ENCODE measurements at regions not wholly inside any gene's neighbourhood (a gene's known extent, or its start where the extent isn't known, plus 50 kb on each side); places are given as distances from the start of the nearest gene placed in this dataset.

DNA sequence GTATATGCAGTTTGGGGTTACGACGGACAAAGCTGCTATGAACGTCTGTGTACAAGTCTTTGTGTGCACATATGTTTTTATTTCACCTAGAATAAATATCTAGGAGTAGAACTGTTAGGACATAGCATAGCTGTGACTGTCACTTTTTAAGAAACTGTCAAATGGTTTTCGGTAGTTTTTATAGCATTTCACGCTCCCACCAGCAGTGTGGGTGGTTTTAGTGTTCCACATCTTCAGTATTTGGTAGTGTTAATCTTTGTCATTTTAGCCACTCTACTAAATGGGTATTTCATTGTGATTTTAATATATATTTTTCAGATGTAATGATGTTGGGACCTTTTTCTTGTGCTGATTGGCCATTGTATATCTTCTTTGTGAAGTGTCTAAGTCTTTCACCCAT is 109.1 kb upstream of the BCAT1 start:
- Histone ChIP-seq H3K9ac (ENCODE audit: insufficient read depth, low read length) (no peak overlapping the region), H3K36me3 (ENCODE audit: control insufficient read depth, insufficient read depth, low read length) (no peaks in the 10 kb centered on the region), H3K27ac (ENCODE audit: insufficient read depth, low read length) (no peak overlapping the region), H3K4me1 (ENCODE audit: control insufficient read depth, extremely low read depth, insufficient read depth, low read length) (no peaks in the 10 kb centered on the region), H3K4me2 (ENCODE audit: extremely low read depth, insufficient read depth, low read length) (no peak overlapping the region), H3K79me2 (ENCODE audit: control insufficient read depth, insufficient read depth, low read length) (no peaks in the 10 kb centered on the region), H4K20me1 (ENCODE audit: control insufficient read depth, extremely low read depth, insufficient read depth, low read length) (no peaks in the 10 kb centered on the region), H3K9me3 (ENCODE audit: control insufficient read depth, insufficient read depth, low read depth, low read length) (no peaks in the 10 kb centered on the region), H3K4me3 (replicated peaks in 1 of 4; ENCODE audit: control extremely low read depth in 1 of 4, insufficient read depth in 1 of 4, low read depth in 3 of 4, low read length in 4 of 4) (no peak overlapping the region), H2AFZ (ENCODE audit: low read length) (no peak overlapping the region), H3K27me3 (ENCODE audit: control insufficient read depth, insufficient read depth, low read length) (peaks cover 2% of the 10 kb centered on the region)
- TF ChIP-seq CTCF (conservative IDR thresholded peaks at IDR 0.05 in 1 of 2, IDR thresholded peaks at IDR 0.05 in 1 of 2; ENCODE audit: low read depth in 1 of 2, low read length in 2 of 2) (no peak), EZH2 (IDR thresholded peaks at IDR 0.05; ENCODE audit: low read length, missing control alignments) (no peak)
- no peak for DNase-seq (ENCODE audit: low read depth in 2 of 2)

DNA sequence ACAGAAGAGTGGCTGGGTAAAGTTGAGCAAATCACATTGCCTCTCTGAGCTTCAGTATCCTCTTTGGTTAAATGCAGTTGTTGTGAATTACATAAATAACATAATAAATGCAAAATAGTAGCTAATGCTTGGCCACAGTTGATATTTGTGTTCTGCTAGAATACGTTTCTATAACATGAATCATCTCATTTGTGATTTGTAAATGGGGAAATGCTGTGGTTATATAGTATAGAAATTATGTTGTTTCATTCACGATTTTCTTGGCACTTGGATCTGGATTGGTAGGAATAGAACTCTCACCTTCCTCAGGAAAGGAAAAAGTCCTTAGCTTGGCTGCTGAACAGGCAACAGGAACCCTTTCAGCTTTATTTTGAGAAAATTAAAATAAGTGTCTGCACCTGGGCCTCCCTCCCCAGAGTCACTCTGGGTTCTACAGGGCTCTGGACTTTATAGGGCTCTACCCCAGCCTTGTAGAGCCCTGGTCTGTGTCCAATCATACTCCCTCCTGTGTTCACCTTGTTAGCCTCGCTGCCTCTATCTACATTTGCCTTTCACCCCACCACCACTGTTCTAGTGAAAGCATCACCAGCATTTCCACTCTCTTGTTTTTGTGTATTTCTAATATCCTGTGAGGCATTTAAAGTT is 107.7 kb upstream of the BCAT1 start:
- Histone ChIP-seq H3K9me3 (ENCODE audit: control insufficient read depth, insufficient read depth, low read depth, low read length) (no peaks in the 10 kb centered on the region), H3K36me3 (ENCODE audit: control insufficient read depth, insufficient read depth, low read length) (no peaks in the 10 kb centered on the region)
- DNase-seq (ENCODE audit: low read depth in 2 of 2): no peak

DNA sequence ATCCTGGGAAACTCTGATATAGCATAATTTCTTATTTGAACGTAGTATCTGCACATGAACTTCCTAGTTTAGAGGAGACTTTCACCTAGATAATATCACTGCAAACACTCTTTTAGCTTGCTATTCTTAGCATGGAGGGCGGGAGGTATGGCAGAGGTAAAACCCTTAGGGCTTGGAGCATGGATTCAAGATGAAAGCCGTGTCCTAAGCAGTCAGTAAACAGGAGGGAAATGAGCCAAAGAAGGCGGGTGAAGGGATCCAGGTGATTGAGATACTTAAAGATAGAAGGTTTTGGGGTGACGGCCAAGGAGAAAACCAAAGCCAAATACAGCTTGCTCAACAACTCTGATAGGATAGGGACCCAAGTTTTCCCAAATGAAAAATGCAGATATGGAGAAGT is 107.1 kb upstream of the BCAT1 start:
- H3K27me3 ChIP-seq (ENCODE audit: control insufficient read depth, insufficient read depth, low read length): peaks cover 3% of the 10 kb centered on the region
- H3K27ac ChIP-seq (ENCODE audit: insufficient read depth, low read length): no peak overlapping the region
- H3K36me3 ChIP-seq (ENCODE audit: control insufficient read depth, insufficient read depth, low read length): no peaks in the 10 kb centered on the region
- H3K79me2 ChIP-seq (ENCODE audit: control insufficient read depth, insufficient read depth, low read length): no peaks in the 10 kb centered on the region
- no peaks in the 10 kb centered on the region for H4K20me1 ChIP-seq (ENCODE audit: control insufficient read depth, extremely low read depth, insufficient read depth, low read length)
- H3K9ac ChIP-seq (ENCODE audit: insufficient read depth, low read length): no peak overlapping the region
- H3K9me3 ChIP-seq (ENCODE audit: control insufficient read depth, insufficient read depth, low read depth, low read length): no peaks in the 10 kb centered on the region
- no peak for DNase-seq (ENCODE audit: low read depth in 2 of 2)
- no peak overlapping the region for H3K4me3 ChIP-seq (replicated peaks in 1 of 4; ENCODE audit: control extremely low read depth in 1 of 4, insufficient read depth in 1 of 4, low read depth in 3 of 4, low read length in 4 of 4)
- no peak overlapping the region for H2AFZ ChIP-seq (ENCODE audit: low read length)
- TF ChIP-seq EZH2 (IDR thresholded peaks at IDR 0.05; ENCODE audit: low read length, missing control alignments): no peak
- TF ChIP-seq CTCF (conservative IDR thresholded peaks at IDR 0.05 in 1 of 2, IDR thresholded peaks at IDR 0.05 in 1 of 2; ENCODE audit: low read depth in 1 of 2, low read length in 2 of 2): no peak
- peaks cover 2% of the 10 kb centered on the region for H3K4me1 ChIP-seq (ENCODE audit: control insufficient read depth, extremely low read depth, insufficient read depth, low read length)
- H3K4me2 ChIP-seq (ENCODE audit: extremely low read depth, insufficient read depth, low read length): no peak overlapping the region

More for the DNA sequence above, 107.7 kb upstream of the BCAT1 start:
- Histone ChIP-seq H3K27me3 (ENCODE audit: control insufficient read depth, insufficient read depth, low read length) (peaks cover 3% of the 10 kb centered on the region), H3K4me2 (ENCODE audit: extremely low read depth, insufficient read depth, low read length) (no peak overlapping the region), H3K27ac (ENCODE audit: insufficient read depth, low read length) (no peak overlapping the region), H3K4me3 (replicated peaks in 1 of 4; ENCODE audit: control extremely low read depth in 1 of 4, insufficient read depth in 1 of 4, low read depth in 3 of 4, low read length in 4 of 4) (no peak overlapping the region), H4K20me1 (ENCODE audit: control insufficient read depth, extremely low read depth, insufficient read depth, low read length) (no peaks in the 10 kb centered on the region), H3K4me1 (ENCODE audit: control insufficient read depth, extremely low read depth, insufficient read depth, low read length) (peaks cover 2% of the 10 kb centered on the region), H2AFZ (ENCODE audit: low read length) (no peak overlapping the region), H3K79me2 (ENCODE audit: control insufficient read depth, insufficient read depth, low read length) (no peaks in the 10 kb centered on the region), H3K9ac (ENCODE audit: insufficient read depth, low read length) (no peak overlapping the region)
- no peak for TF ChIP-seq EZH2 (IDR thresholded peaks at IDR 0.05; ENCODE audit: low read length, missing control alignments)

Measured in fibroblast of lung (primary cell).